ENCODE measurements at regions not wholly inside any gene's neighbourhood (a gene's known extent, or its start where the extent isn't known, plus 50 kb on each side); places are given as distances from the start of the nearest gene placed in this dataset.

GRCh38 chr1:221919341-221919740 lies 177.5 kb upstream of the DUSP10 start:
- no peak overlapping the region for H3K4me3 ChIP-seq (ENCODE audit: low read length in 2 of 2)
- no peaks in the 10 kb centered on the region for H3K4me1 ChIP-seq (ENCODE audit: insufficient read depth, low read length)
- Mint-ChIP-seq H3K4me1 (no peaks in the 10 kb centered on the region), H3K4me3 (no peak overlapping the region), H3K9me3 (peaks cover 0 to 2% (median 0%) of the 10 kb centered on the region in 8 donors), H3K27me3 (no peaks in the 10 kb centered on the region), H3K27ac (no peak overlapping the region), H3K36me3 (no peaks in the 10 kb centered on the region)
- no peaks in the 10 kb centered on the region for H3K36me3 ChIP-seq (ENCODE audit: insufficient read depth, low read length)
- ChIA-PET POLR2A (ENCODE audit: partially characterized antibody) (no interaction called here), CTCF (ENCODE audit: partially characterized antibody) (no interaction called here)
- no peaks in the 10 kb centered on the region for H3K27me3 ChIP-seq (ENCODE audit: insufficient read depth, low read length)
- H3K9me3 ChIP-seq (ENCODE audit: control insufficient read depth in 1 of 2, low read length in 2 of 2), result no peaks in the 10 kb centered on the region
- intact Hi-C loops (cut with micrococcal nuclease), result no loop called here
- H3K27ac ChIP-seq (ENCODE audit: low read depth, low read length), result no peak overlapping the region
- no peak for DNase-seq

- intact Hi-C loops (cut with micrococcal nuclease), result no loop called here
- Mint-ChIP-seq H3K9me3 (no peaks in the 10 kb centered on the region), H3K4me1 (peaks cover 0 to 9% (median 3%) of the 10 kb centered on the region in 4 donors), H3K4me3 (no peak overlapping the region), H3K27me3 (no peaks in the 10 kb centered on the region), H3K27ac (no peak overlapping the region), H3K36me3 (no peaks in the 10 kb centered on the region)
- Histone ChIP-seq H3K36me3 (ENCODE audit: insufficient read depth, low read length) (no peaks in the 10 kb centered on the region), H3K4me1 (ENCODE audit: insufficient read depth, low read length) (no peaks in the 10 kb centered on the region), H3K27ac (ENCODE audit: low read depth, low read length) (no peak overlapping the region), H3K9me3 (ENCODE audit: control insufficient read depth in 1 of 2, low read length in 2 of 2) (no peaks in the 10 kb centered on the region), H3K27me3 (ENCODE audit: insufficient read depth, low read length) (no peaks in the 10 kb centered on the region), H3K4me3 (ENCODE audit: low read length in 2 of 2) (no peak overlapping the region)
- no peak for DNase-seq
- ChIA-PET POLR2A (ENCODE audit: partially characterized antibody) (no interaction called here), CTCF (ENCODE audit: partially characterized antibody) (no interaction called here)
These were observed 174.3 kb upstream of the DUSP10 start for GRCh38 chr1:221916176-221916575.

DNA sequence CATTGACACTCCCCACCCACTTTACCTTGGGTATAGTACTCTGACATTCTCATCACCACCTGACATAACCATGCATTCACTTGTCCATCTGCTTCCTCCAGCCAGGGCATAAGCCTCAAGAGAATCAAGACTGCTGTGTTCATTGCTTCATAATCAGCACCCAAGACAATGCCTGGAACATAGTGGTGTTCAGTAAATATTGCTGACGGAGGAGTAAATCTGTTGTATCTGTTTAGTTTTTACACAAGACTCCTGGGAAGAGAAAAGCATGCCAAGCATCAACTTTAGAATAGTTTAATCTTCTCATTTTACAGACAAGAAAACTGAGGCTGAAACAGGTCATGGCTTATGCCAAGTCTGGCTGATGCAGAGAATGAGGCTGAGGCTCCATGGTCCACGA lies 173.9 kb upstream of the DUSP10 start:
- Histone ChIP-seq H3K36me3 (ENCODE audit: insufficient read depth, low read length) (no peaks in the 10 kb centered on the region), H3K27me3 (ENCODE audit: insufficient read depth, low read length) (no peaks in the 10 kb centered on the region), H3K4me1 (ENCODE audit: insufficient read depth, low read length) (no peaks in the 10 kb centered on the region), H3K27ac (ENCODE audit: low read depth, low read length) (no peak overlapping the region), H3K4me3 (ENCODE audit: low read length in 2 of 2) (no peak overlapping the region), H3K9me3 (ENCODE audit: control insufficient read depth in 1 of 2, low read length in 2 of 2) (no peaks in the 10 kb centered on the region)
- CTCF ChIA-PET (ENCODE audit: partially characterized antibody), result no interaction called here
- intact Hi-C loops (cut with micrococcal nuclease), result no loop called here
- H3K9me3 Mint-ChIP-seq, result no peaks in the 10 kb centered on the region
- peaks cover 0 to 10% (median 3%) of the 10 kb centered on the region in 4 donors for H3K4me1 Mint-ChIP-seq
- no peaks in the 10 kb centered on the region for H3K36me3 Mint-ChIP-seq
- DNase-seq, result no peak
- POLR2A ChIA-PET (ENCODE audit: partially characterized antibody), result no interaction called here
- no peak overlapping the region for H3K4me3 Mint-ChIP-seq
- H3K27ac Mint-ChIP-seq, result no peak overlapping the region
- H3K27me3 Mint-ChIP-seq, result no peaks in the 10 kb centered on the region

- no peaks in the 10 kb centered on the region for H3K36me3 Mint-ChIP-seq
- CTCF ChIA-PET (ENCODE audit: partially characterized antibody), result no interaction called here
- intact Hi-C loops (cut with micrococcal nuclease), result no loop called here
- H3K9me3 Mint-ChIP-seq, result no peaks in the 10 kb centered on the region
- Histone ChIP-seq H3K4me3 (ENCODE audit: low read length in 2 of 2) (no peak overlapping the region), H3K36me3 (ENCODE audit: insufficient read depth, low read length) (no peaks in the 10 kb centered on the region), H3K4me1 (ENCODE audit: insufficient read depth, low read length) (no peaks in the 10 kb centered on the region), H3K9me3 (ENCODE audit: control insufficient read depth in 1 of 2, low read length in 2 of 2) (no peaks in the 10 kb centered on the region), H3K27me3 (ENCODE audit: insufficient read depth, low read length) (no peaks in the 10 kb centered on the region), H3K27ac (ENCODE audit: low read depth, low read length) (no peak overlapping the region)
- peaks cover 0 to 10% (median 3%) of the 10 kb centered on the region in 4 donors for H3K4me1 Mint-ChIP-seq
- no peak overlapping the region for H3K4me3 Mint-ChIP-seq
- POLR2A ChIA-PET (ENCODE audit: partially characterized antibody), result no interaction called here
- no peak for DNase-seq
- peaks cover 0 to 2% of the 10 kb centered on the region in 2 donors for H3K27me3 Mint-ChIP-seq
- H3K27ac Mint-ChIP-seq, result no peak overlapping the region
These were observed 171.5 kb upstream of the DUSP10 start for GRCh38 chr1:221913351-221913892.

- H3K36me3 Mint-ChIP-seq, result no peaks in the 10 kb centered on the region
- CTCF ChIA-PET (ENCODE audit: partially characterized antibody), result no interaction called here
- peaks cover 0 to 10% (median 3%) of the 10 kb centered on the region in 4 donors for H3K4me1 Mint-ChIP-seq
- H3K27ac Mint-ChIP-seq, result no peak overlapping the region
- H3K4me3 Mint-ChIP-seq, result no peak overlapping the region
- H3K27me3 Mint-ChIP-seq, result peaks cover 0 to 2% of the 10 kb centered on the region in 2 donors
- no peaks in the 10 kb centered on the region for H3K27me3 ChIP-seq (ENCODE audit: insufficient read depth, low read length)
- H3K9me3 Mint-ChIP-seq, result no peaks in the 10 kb centered on the region
- H3K27ac ChIP-seq (ENCODE audit: low read depth, low read length), result no peak overlapping the region
- POLR2A ChIA-PET (ENCODE audit: partially characterized antibody), result no interaction called here
- no peaks in the 10 kb centered on the region for H3K36me3 ChIP-seq (ENCODE audit: insufficient read depth, low read length)
- H3K4me3 ChIP-seq (ENCODE audit: low read length in 2 of 2), result no peak overlapping the region
- no peak for DNase-seq
- H3K9me3 ChIP-seq (ENCODE audit: control insufficient read depth in 1 of 2, low read length in 2 of 2), result no peaks in the 10 kb centered on the region
- intact Hi-C loops (cut with micrococcal nuclease), result no loop called here
- no peaks in the 10 kb centered on the region for H3K4me1 ChIP-seq (ENCODE audit: insufficient read depth, low read length)
These were observed 170.3 kb upstream of the DUSP10 start for GRCh38 chr1:221912230-221912629.

- POLR2A ChIA-PET (ENCODE audit: partially characterized antibody), result no interaction called here
- Histone ChIP-seq H3K27me3 (ENCODE audit: insufficient read depth, low read length) (no peaks in the 10 kb centered on the region), H3K36me3 (ENCODE audit: insufficient read depth, low read length) (no peaks in the 10 kb centered on the region), H3K4me1 (ENCODE audit: insufficient read depth, low read length) (no peaks in the 10 kb centered on the region), H3K27ac (ENCODE audit: low read depth, low read length) (no peak overlapping the region), H3K4me3 (ENCODE audit: low read length in 2 of 2) (no peak overlapping the region), H3K9me3 (ENCODE audit: control insufficient read depth in 1 of 2, low read length in 2 of 2) (no peaks in the 10 kb centered on the region)
- no peaks in the 10 kb centered on the region for H3K36me3 Mint-ChIP-seq
- DNase-seq, result no peak
- no peaks in the 10 kb centered on the region for H3K9me3 Mint-ChIP-seq
- peaks cover 0 to 10% (median 3%) of the 10 kb centered on the region in 4 donors for H3K4me1 Mint-ChIP-seq
- H3K27ac Mint-ChIP-seq, result no peak overlapping the region
- CTCF ChIA-PET (ENCODE audit: partially characterized antibody), result no interaction called here
- intact Hi-C loops (cut with micrococcal nuclease), result no loop called here
- H3K27me3 Mint-ChIP-seq, result peaks cover 0 to 2% of the 10 kb centered on the region in 2 donors
- no peak overlapping the region for H3K4me3 Mint-ChIP-seq
These were observed 169.8 kb upstream of the DUSP10 start for GRCh38 chr1:221911714-221912113.

- POLR2A ChIA-PET (ENCODE audit: partially characterized antibody), result no interaction called here
- H3K36me3 Mint-ChIP-seq, result no peaks in the 10 kb centered on the region
- no peaks in the 10 kb centered on the region for H3K4me1 ChIP-seq (ENCODE audit: insufficient read depth, low read length)
- no peak for DNase-seq
- H3K9me3 ChIP-seq (ENCODE audit: control insufficient read depth in 1 of 2, low read length in 2 of 2), result no peaks in the 10 kb centered on the region
- no peak overlapping the region for H3K4me3 Mint-ChIP-seq
- H3K27me3 Mint-ChIP-seq, result peaks cover 0 to 2% of the 10 kb centered on the region in 2 donors
- no peaks in the 10 kb centered on the region for H3K36me3 ChIP-seq (ENCODE audit: insufficient read depth, low read length)
- H3K4me3 ChIP-seq (ENCODE audit: low read length in 2 of 2), result no peak overlapping the region
- H3K27ac ChIP-seq (ENCODE audit: low read depth, low read length), result no peak overlapping the region
- H3K27ac Mint-ChIP-seq, result no peak overlapping the region
- H3K9me3 Mint-ChIP-seq, result no peaks in the 10 kb centered on the region
- intact Hi-C loops (cut with micrococcal nuclease), result no loop called here
- no peaks in the 10 kb centered on the region for H3K27me3 ChIP-seq (ENCODE audit: insufficient read depth, low read length)
- CTCF ChIA-PET (ENCODE audit: partially characterized antibody), result no interaction called here
- peaks cover 0 to 10% (median 3%) of the 10 kb centered on the region in 4 donors for H3K4me1 Mint-ChIP-seq
These were observed 168.3 kb upstream of the DUSP10 start for GRCh38 chr1:221910222-221910621.

DNA sequence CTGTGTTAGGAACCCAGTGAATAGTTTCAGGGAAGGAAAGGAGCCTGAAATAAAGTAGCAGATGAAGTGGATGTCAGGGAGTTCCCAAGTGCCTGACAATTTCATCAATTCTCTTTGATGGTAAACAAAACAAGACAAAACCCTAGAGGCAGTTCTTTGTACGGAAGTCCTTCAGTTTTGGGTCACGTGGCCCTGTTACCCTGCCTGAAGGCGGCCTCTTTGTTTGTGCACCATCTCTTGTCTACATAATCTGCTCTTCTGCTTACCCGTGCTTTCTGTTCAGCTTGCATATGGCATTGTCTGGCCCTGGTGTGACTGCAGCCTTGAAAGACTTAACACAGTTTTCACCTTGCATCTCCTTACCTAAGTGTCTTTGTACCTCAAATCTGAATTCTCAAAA lies 166.7 kb upstream of the DUSP10 start:
- intact Hi-C loops (cut with micrococcal nuclease), result no loop called here
- Histone ChIP-seq H3K9me3 (ENCODE audit: control insufficient read depth in 1 of 2, low read length in 2 of 2) (no peaks in the 10 kb centered on the region), H3K4me1 (ENCODE audit: insufficient read depth, low read length) (no peaks in the 10 kb centered on the region), H3K36me3 (ENCODE audit: insufficient read depth, low read length) (no peaks in the 10 kb centered on the region), H3K27ac (ENCODE audit: low read depth, low read length) (no peak overlapping the region), H3K4me3 (ENCODE audit: low read length in 2 of 2) (no peak overlapping the region), H3K27me3 (ENCODE audit: insufficient read depth, low read length) (no peaks in the 10 kb centered on the region)
- Mint-ChIP-seq H3K4me3 (no peak overlapping the region), H3K27me3 (peaks cover 0 to 2% of the 10 kb centered on the region in 2 donors), H3K9me3 (no peaks in the 10 kb centered on the region), H3K27ac (no peak overlapping the region), H3K36me3 (no peaks in the 10 kb centered on the region), H3K4me1 (peaks cover 0 to 10% (median 3%) of the 10 kb centered on the region in 4 donors)
- DNase-seq, result no peak
- ChIA-PET POLR2A (ENCODE audit: partially characterized antibody) (no interaction called here), CTCF (ENCODE audit: partially characterized antibody) (no interaction called here)
